Hepatocyte (in vitro differentiated cells): ENCODE measurements at regions not wholly inside any gene's neighbourhood (a gene's known extent, or its start where the extent isn't known, plus 50 kb on each side); places are given as distances from the start of the nearest gene placed in this dataset.

Experiments used
- DNase-seq: peaks from one replicate; pipeline ENCODE4 v3.0.0-alpha.2; 2016; ENCODE audit warnings: low spot score
- H2AFZ ChIP-seq: fragments of 200-600 bp; sonication (generic); 2 replicates; pipeline ENCODE4 v1.6.0; 2016; ENCODE audit warnings: antibody characterized with exemption, mild to moderate bottlenecking
- H3K27ac ChIP-seq: fragments of 200-600 bp; sonication (generic); 2 replicates; pipeline ENCODE4 v1.5.1; 2016; ENCODE audit warnings: mild to moderate bottlenecking
- H3K27me3 ChIP-seq: fragments of 200-600 bp; sonication (generic); 2 replicates; pipeline ENCODE4 v1.6.1; 2016
- H3K36me3 ChIP-seq: fragments of 200-600 bp; sonication (generic); replicated peaks from 2 replicates; pipeline ENCODE4 v1.5.1; 2016; ENCODE audit warnings: low read depth; ENCODE audit not compliant: insufficient read depth
- H3K4me1 ChIP-seq: fragments of 200-600 bp; sonication (generic); 2 replicates; pipeline ENCODE4 v1.5.1; 2016; ENCODE audit warnings: mild to moderate bottlenecking, moderate library complexity; ENCODE audit not compliant: insufficient read depth
- H3K4me2 ChIP-seq: fragments of 200-600 bp; sonication (generic); 2 replicates; pipeline ENCODE4 v1.6.0; 2016
- H3K4me3 ChIP-seq: fragments of 200-600 bp; sonication (generic); 2 replicates; pipeline ENCODE4 v1.5.1; 2016; ENCODE audit warnings: mild to moderate bottlenecking
- H3K79me2 ChIP-seq: fragments of 200-600 bp; sonication (generic); 2 replicates; pipeline ENCODE4 v1.6.0; 2017; ENCODE audit warnings: mild to moderate bottlenecking
- H3K9me2 ChIP-seq: fragments of 200-600 bp; sonication (generic); replicated peaks from 2 replicates; pipeline ENCODE4 v1.6.0; 2017; ENCODE audit warnings: mild to moderate bottlenecking; ENCODE audit not compliant: insufficient read depth
- H3K9me3 ChIP-seq: fragments of 200-600 bp; sonication (generic); 2 replicates; pipeline ENCODE4 v1.5.1; 2016; ENCODE audit warnings: low read depth, mild to moderate bottlenecking
- H4K20me1 ChIP-seq: fragments of 200-600 bp; sonication (generic); 2 replicates; pipeline ENCODE4 v1.6.0; 2016; ENCODE audit warnings: mild to moderate bottlenecking; ENCODE audit not compliant: insufficient read depth, poor library complexity, severe bottlenecking
- CTCF ChIP-seq: fragments of 200-600 bp; sonication (generic); IDR thresholded peaks from 2 replicates; pipeline ENCODE4 v1.5.1; 2016; ENCODE audit warnings: antibody characterized with exemption, mild to moderate bottlenecking; ENCODE audit not compliant: poor library complexity
- EZH2 ChIP-seq: fragments of 200-600 bp; sonication (generic); IDR thresholded peaks from 2 replicates; pipeline ENCODE4 v1.6.1; 2016; ENCODE audit warnings: antibody characterized with exemption, mild to moderate bottlenecking, borderline replicate concordance
- EZH2phosphoT487 ChIP-seq: fragments of 200-600 bp; sonication (generic); IDR thresholded peaks from one replicate; pipeline ENCODE4 v1.6.1; 2018; ENCODE audit warnings: antibody characterized with exemption, mild to moderate bottlenecking, low read depth, moderate library complexity; ENCODE audit not compliant: unreplicated experiment, severe bottlenecking
- WGBS: methylation state at CpG from one replicate; pipeline ENCODE4 v1.1.6; 2016; ENCODE audit warnings: low lambda C conversion rate; ENCODE audit errors: missing lambda C conversion rate; 5-methylcytosine and 5-hydroxymethylcytosine counted together

- no peaks in the 10 kb centered on the region for H3K9me3 ChIP-seq
- peaks cover 44% of the 10 kb centered on the region for H3K27me3 ChIP-seq
- H3K79me2 ChIP-seq, result no peaks in the 10 kb centered on the region
- H3K9me2 ChIP-seq, result no peaks in the 10 kb centered on the region
- WGBS, result 91% methylated on average over 3 of the region's 3 CpGs
- TF ChIP-seq EZH2phosphoT487, result no peak
- no peak for TF ChIP-seq EZH2
- no peak overlapping the region for H3K4me3 ChIP-seq
- no peaks in the 10 kb centered on the region for H3K4me1 ChIP-seq
- H3K36me3 ChIP-seq, result no peaks in the 10 kb centered on the region
- no peak overlapping the region for H3K27ac ChIP-seq
- H2AFZ ChIP-seq, result no peak overlapping the region
- DNase-seq, result no peak
- H4K20me1 ChIP-seq, result no peaks in the 10 kb centered on the region
- no peak overlapping the region for H3K4me2 ChIP-seq
Observed at GRCh38 chr11:116538677-116539076, 234.1 kb downstream of the BUD13 start.

GRCh38 chr11:116537709-116538108, 235.1 kb downstream of the BUD13 start:
- H3K4me3 ChIP-seq, result no peak overlapping the region
- no peaks in the 10 kb centered on the region for H3K9me2 ChIP-seq
- H3K79me2 ChIP-seq, result no peaks in the 10 kb centered on the region
- 76% methylated on average over 11 of the region's 11 CpGs for WGBS
- peaks cover 47% of the 10 kb centered on the region for H3K27me3 ChIP-seq
- no peaks in the 10 kb centered on the region for H3K36me3 ChIP-seq
- no peak for TF ChIP-seq EZH2
- no peak for DNase-seq
- H3K4me1 ChIP-seq, result no peaks in the 10 kb centered on the region
- H2AFZ ChIP-seq, result no peak overlapping the region
- H3K4me2 ChIP-seq, result no peak overlapping the region
- H3K27ac ChIP-seq, result no peak overlapping the region
- no peaks in the 10 kb centered on the region for H3K9me3 ChIP-seq
- H4K20me1 ChIP-seq, result no peaks in the 10 kb centered on the region

- TF ChIP-seq EZH2phosphoT487, result no peak
- TF ChIP-seq CTCF, result no peak
- no peak for TF ChIP-seq EZH2
- Histone ChIP-seq H2AFZ (no peak overlapping the region), H4K20me1 (no peaks in the 10 kb centered on the region), H3K4me1 (no peaks in the 10 kb centered on the region), H3K9me3 (no peaks in the 10 kb centered on the region), H3K79me2 (no peaks in the 10 kb centered on the region), H3K4me3 (no peak overlapping the region), H3K36me3 (no peaks in the 10 kb centered on the region), H3K4me2 (no peak overlapping the region), H3K9me2 (no peaks in the 10 kb centered on the region), H3K27me3 (peaks cover 53% of the 10 kb centered on the region), H3K27ac (no peak overlapping the region)
- no peak for DNase-seq
- 80% methylated on average over 10 of the region's 10 CpGs for WGBS
Observed at GRCh38 chr11:116537121-116537520, 235.7 kb downstream of the BUD13 start.

- Histone ChIP-seq H3K9me3 (no peaks in the 10 kb centered on the region), H3K9me2 (no peaks in the 10 kb centered on the region), H3K27ac (no peak overlapping the region), H3K27me3 (peaks cover 54% of the 10 kb centered on the region), H3K36me3 (no peaks in the 10 kb centered on the region), H4K20me1 (no peaks in the 10 kb centered on the region), H3K4me3 (no peak overlapping the region), H3K79me2 (no peaks in the 10 kb centered on the region), H2AFZ (no peak overlapping the region), H3K4me2 (no peak overlapping the region), H3K4me1 (no peaks in the 10 kb centered on the region)
- no peak for DNase-seq
- TF ChIP-seq CTCF, result no peak
- no peak for TF ChIP-seq EZH2phosphoT487
- TF ChIP-seq EZH2, result no peak
- WGBS, result 87% methylated on average over 3 of the region's 3 CpGs
Observed at GRCh38 chr11:116536416-116536815, 236.4 kb downstream of the BUD13 start.

- Histone ChIP-seq H3K27ac (no peak overlapping the region), H3K4me1 (no peaks in the 10 kb centered on the region), H3K79me2 (no peaks in the 10 kb centered on the region), H3K27me3 (peaks cover 55% of the 10 kb centered on the region), H3K9me2 (no peaks in the 10 kb centered on the region), H4K20me1 (no peaks in the 10 kb centered on the region), H3K9me3 (no peaks in the 10 kb centered on the region), H3K36me3 (no peaks in the 10 kb centered on the region), H2AFZ (no peak overlapping the region), H3K4me2 (no peak overlapping the region), H3K4me3 (no peak overlapping the region)
- WGBS, result 76% methylated on average over 9 of the region's 9 CpGs
- no peak for DNase-seq
- TF ChIP-seq EZH2 (no peak), EZH2phosphoT487 (no peak), CTCF (no peak)
Observed at GRCh38 chr11:116535994-116536393, 236.8 kb downstream of the BUD13 start.
